B cell (primary cell): ENCODE measurements at regions not wholly inside any gene's neighbourhood (a gene's known extent, or its start where the extent isn't known, plus 50 kb on each side); places are given as distances from the start of the nearest gene placed in this dataset.

Experiments used
- ATAC-seq: fragments of 200-7000 bp; cut with Tn5 transposase; one replicate; pipeline ENCODE4 v1.10.0; 2021; ENCODE audit warnings: low read depth, mild to moderate bottlenecking, moderate number of reproducible peaks, moderate library complexity
- CTCF ChIA-PET: fragments of 350-600 bp; sonication (Branson Sonifier 250); formaldehyde crosslinking; loops from one replicate; lab custom pipeline; 2021; ENCODE audit warnings: antibody characterized with exemption, inconsistent platforms; lab: Charles Lee
- POLR2A ChIA-PET: fragments of 350-600 bp; sonication (Branson Sonifier 250); formaldehyde crosslinking; loops from one replicate; lab custom pipeline; 2021; ENCODE audit warnings: antibody characterized with exemption; lab: Charles Lee
- DNase-seq: peaks from one replicate; pipeline ENCODE4 v3.0.0; 2013
- H2AFZ ChIP-seq: 2 replicates; pipeline ENCODE4 v1.6.1; 2012; ENCODE audit warnings: mild to moderate bottlenecking, low read depth, low read length; ENCODE audit not compliant: insufficient read depth, poor library complexity, severe bottlenecking
- H3K27ac ChIP-seq, 2 donors: 1 replicate in 1 of 2; 2 replicates in 1 of 2; pipeline ENCODE4 v1.5.1; 2012 to 2013; ENCODE audit warnings: low read length in 2 of 2, mild to moderate bottlenecking in 2 of 2, moderate library complexity in 1 of 2
- H3K27me3 ChIP-seq, 4 experiments: fragments of 200-600 bp in 1 of 4; sonication (generic) in 1 of 4; replicated peaks in 1 of 4; 1 replicate in 2 of 4; 2 replicates in 2 of 4; pipeline versions ENCODE4 v1.6.1 to v1.7.0; 2013 to 2016; ENCODE audit warnings: low read length in 3 of 4, mild to moderate bottlenecking in 2 of 4, mixed read lengths in 1 of 4, moderate library complexity in 1 of 4; ENCODE audit not compliant: insufficient read depth in 4 of 4, control insufficient read depth in 3 of 4; ENCODE audit errors: control extremely low read depth in 1 of 4
- H3K36me3 ChIP-seq, 2 experiments: replicated peaks in 1 of 2; 1 replicate in 1 of 2; 2 replicates in 1 of 2; pipeline versions ENCODE4 v1.6.1 to v1.7.1; 2013; ENCODE audit warnings: low read length in 1 of 2; ENCODE audit not compliant: insufficient read depth in 2 of 2, control insufficient read depth in 1 of 2; ENCODE audit errors: control extremely low read depth in 1 of 2, extremely low read depth in 1 of 2
- H3K4me1 ChIP-seq, 2 donors: fragments of 200-600 bp in 1 of 2; sonication (generic) in 1 of 2; 1 replicate in 1 of 2; 2 replicates in 1 of 2; pipeline versions ENCODE4 v1.5.1 to v1.6.1; 2013 to 2017; ENCODE audit warnings: low read length in 2 of 2; ENCODE audit not compliant: control insufficient read depth in 2 of 2, insufficient read depth in 2 of 2
- H3K4me2 ChIP-seq: replicated peaks from 2 replicates; pipeline ENCODE3; 2012; ENCODE audit warnings: mild to moderate bottlenecking, low read depth, low read length; ENCODE audit not compliant: poor library complexity, severe bottlenecking
- H3K4me3 ChIP-seq, 5 experiments: fragments of 200-600 bp in 1 of 5; sonication (generic) in 1 of 5; 1 replicate in 3 of 5; 2 replicates in 2 of 5; pipeline versions ENCODE4 v1.5.1 to v1.7.0; 2011 to 2016; ENCODE audit warnings: low read length in 4 of 5, mild to moderate bottlenecking in 4 of 5, low read depth in 2 of 5, control low read depth in 1 of 5, moderate library complexity in 1 of 5; ENCODE audit not compliant: insufficient read depth in 1 of 5; ENCODE audit errors: control extremely low read depth in 1 of 5, extremely low read depth in 1 of 5
- H3K79me2 ChIP-seq: fragments of 200-600 bp; sonication (generic); one replicate; pipeline ENCODE4 v1.6.0; 2016; ENCODE audit warnings: low read length; ENCODE audit not compliant: control insufficient read depth, insufficient read depth
- H3K9ac ChIP-seq: fragments of 200-600 bp; sonication (generic); 2 replicates; pipeline ENCODE4 v1.6.1; 2017; ENCODE audit warnings: mild to moderate bottlenecking, low read length, moderate library complexity
- H3K9me3 ChIP-seq, 3 donors: one replicate each; pipeline versions ENCODE4 v1.6.1 to v1.7.1; 2013; ENCODE audit warnings: low read length in 2 of 3; ENCODE audit not compliant: control insufficient read depth in 2 of 3, insufficient read depth in 1 of 3; ENCODE audit errors: control extremely low read depth in 1 of 3
- H4K20me1 ChIP-seq: 2 replicates; pipeline ENCODE4 v1.6.0; 2012; ENCODE audit warnings: mild to moderate bottlenecking, low read length; ENCODE audit not compliant: insufficient read depth, control insufficient read depth, poor library complexity, severe bottlenecking
- H3K27ac Mint-ChIP-seq: one replicate; pipeline ENCODE4 v1.8.0; 2021; ENCODE audit warnings: mixed read lengths
- H3K27me3 Mint-ChIP-seq: one replicate; pipeline ENCODE4 v1.8.0; 2021; ENCODE audit warnings: mixed read lengths
- H3K4me1 Mint-ChIP-seq: one replicate; pipeline ENCODE4 v1.8.0; 2021; ENCODE audit warnings: mixed read lengths
- H3K4me3 Mint-ChIP-seq: one replicate; pipeline ENCODE4 v1.8.0; 2021; ENCODE audit warnings: mixed read lengths
- H3K9me3 Mint-ChIP-seq: one replicate; pipeline ENCODE4 v1.8.0; 2022; ENCODE audit warnings: mixed read lengths; ENCODE audit not compliant: insufficient read depth
- EZH2 ChIP-seq: IDR thresholded peaks from 2 replicates; pipeline ENCODE4 v1.6.1; 2012; ENCODE audit warnings: borderline replicate concordance, low read depth, mild to moderate bottlenecking, moderate library complexity, low read length; ENCODE audit not compliant: insufficient read depth, poor library complexity, severe bottlenecking
- WGBS: methylation state at CpG from one replicate; pipeline ENCODE4 v1.1.5; 2013; ENCODE audit warnings: missing lambda C conversion rate; ENCODE audit not compliant: insufficient coverage; 5-methylcytosine and 5-hydroxymethylcytosine counted together
- intact Hi-C: fragments of 100-400 bp; cut with micrococcal nuclease; formaldehyde crosslinking; loops from one replicate; pipeline ENCODE4 v1.10.0; 2022
- TF ChIP-seq, protein P1 (sequence below): fragments of 200-600 bp; IDR thresholded peaks from one replicate; pipeline ENCODE4 v1.8.0; 2022; ENCODE audit warnings: antibody characterized with exemption, mild to moderate bottlenecking

DNA sequence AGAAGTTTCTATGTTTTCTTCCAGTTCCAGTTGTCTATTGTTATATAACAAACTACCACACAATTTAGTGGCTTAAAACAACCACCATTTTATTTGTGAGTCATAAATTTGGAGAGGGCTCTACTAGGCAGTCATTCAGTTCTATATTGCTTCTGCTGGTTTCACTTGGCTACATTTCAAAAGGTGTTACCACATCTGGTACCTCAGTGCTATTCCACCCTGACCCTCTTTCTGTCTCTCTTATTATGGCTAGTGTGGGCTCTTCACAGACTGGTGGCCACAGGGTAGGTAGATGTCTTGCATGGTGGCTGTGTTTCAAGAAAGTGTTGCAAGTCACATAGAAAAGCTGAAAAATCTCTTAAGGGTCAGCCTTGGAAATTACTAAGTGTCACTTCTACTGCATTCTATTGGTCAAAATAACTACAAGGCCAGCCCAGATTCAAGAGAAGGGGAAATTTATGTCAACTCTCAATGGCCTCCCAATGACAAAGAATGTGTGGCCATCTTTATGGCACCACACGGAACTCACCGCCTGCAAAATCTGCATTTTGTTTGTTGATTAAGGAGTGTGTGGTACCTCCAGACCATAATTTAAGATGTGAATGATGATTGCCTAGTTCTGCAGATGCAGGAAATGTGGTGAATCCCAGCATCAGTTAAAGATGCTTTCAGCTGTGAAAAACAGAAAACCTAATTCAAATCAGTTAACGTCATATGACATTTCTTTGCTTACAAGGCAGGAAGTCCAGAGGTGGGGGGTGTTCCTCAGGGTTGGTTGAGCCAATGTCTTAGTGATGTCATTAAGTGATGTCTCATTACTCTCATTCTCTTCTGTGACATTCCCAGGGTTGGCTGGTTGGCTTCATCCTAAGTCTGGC is 105.8 kb upstream of the RASGRP1 start:
- DNase-seq, result peak; percentile 90
- no peaks in the 10 kb centered on the region for H3K9me3 ChIP-seq

More for the DNA sequence above, 105.8 kb upstream of the RASGRP1 start:
- intact Hi-C loops, result loop anchor here (1.0 to 5.0 kb wide), 7 partner anchors 13 to 418 kb away; partner anchors contain the start of genes FAM98B, RASGRP1 and SPRED1
- Histone ChIP-seq H3K79me2 (no peaks in the 10 kb centered on the region), H3K27me3 (no peaks in the 10 kb centered on the region), H3K4me2 (peak overlapping the region; percentile 60), H3K4me3 (peak overlapping the region in 1 of 5 experiments; percentile 6), H2AFZ (peak overlapping the region; percentile 14), H3K27ac (peak overlapping the region; percentile 87 to 98), H4K20me1 (no peaks in the 10 kb centered on the region), H3K4me1 (peaks cover 55 to 58% of the 10 kb centered on the region in 2 donors), H3K36me3 (no peaks in the 10 kb centered on the region), H3K9ac (peak overlapping the region; percentile 21)
- Mint-ChIP-seq H3K4me3 (peak overlapping the region; percentile 59), H3K4me1 (peaks cover 63% of the 10 kb centered on the region), H3K27ac (peak overlapping the region; percentile 91), H3K9me3 (no peaks in the 10 kb centered on the region), H3K27me3 (no peaks in the 10 kb centered on the region)
- TF ChIP-seq, protein P1, sequence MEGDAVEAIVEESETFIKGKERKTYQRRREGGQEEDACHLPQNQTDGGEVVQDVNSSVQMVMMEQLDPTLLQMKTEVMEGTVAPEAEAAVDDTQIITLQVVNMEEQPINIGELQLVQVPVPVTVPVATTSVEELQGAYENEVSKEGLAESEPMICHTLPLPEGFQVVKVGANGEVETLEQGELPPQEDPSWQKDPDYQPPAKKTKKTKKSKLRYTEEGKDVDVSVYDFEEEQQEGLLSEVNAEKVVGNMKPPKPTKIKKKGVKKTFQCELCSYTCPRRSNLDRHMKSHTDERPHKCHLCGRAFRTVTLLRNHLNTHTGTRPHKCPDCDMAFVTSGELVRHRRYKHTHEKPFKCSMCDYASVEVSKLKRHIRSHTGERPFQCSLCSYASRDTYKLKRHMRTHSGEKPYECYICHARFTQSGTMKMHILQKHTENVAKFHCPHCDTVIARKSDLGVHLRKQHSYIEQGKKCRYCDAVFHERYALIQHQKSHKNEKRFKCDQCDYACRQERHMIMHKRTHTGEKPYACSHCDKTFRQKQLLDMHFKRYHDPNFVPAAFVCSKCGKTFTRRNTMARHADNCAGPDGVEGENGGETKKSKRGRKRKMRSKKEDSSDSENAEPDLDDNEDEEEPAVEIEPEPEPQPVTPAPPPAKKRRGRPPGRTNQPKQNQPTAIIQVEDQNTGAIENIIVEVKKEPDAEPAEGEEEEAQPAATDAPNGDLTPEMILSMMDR, result no peak
- TF ChIP-seq EZH2, result no peak
- WGBS, result no CpG with 5 or more reads among the region's 3 CpGs
- peak; percentile 65 for ATAC-seq
- CTCF ChIA-PET, result interaction anchor here (0.7 to 7.2 kb wide), 10 partner anchors 9 to 230 kb away, joined by 3 to 166 read pairs (median 4); partner anchors contain the start of genes FAM98B and RASGRP1
- POLR2A ChIA-PET, result interaction anchor here (0.7 to 1.9 kb wide), 4 partner anchors 8 to 38 kb away, joined by 5 to 11 read pairs (median 7); no protein-coding TSS in a partner anchor
